ENCODE measurements at regions not wholly inside any gene's neighbourhood (a gene's known extent, or its start where the extent isn't known, plus 50 kb on each side); places are given as distances from the start of the nearest gene placed in this dataset.
"Not testable (repeated sequence)": the region's sequence is repeated elsewhere in the genome, so short reads cannot be mapped to it uniquely, and the experiment has no call there.

GRCh38 chr15:36008719-36009118, 462.8 kb upstream of the DPH6 start:
- DNase-seq, result no peak

GRCh38 chr15:36024031-36024688, 478.2 kb upstream of the DPH6 start:
- DNase-seq, result no peak

GRCh38 chr15:36026627-36027283, 480.8 kb upstream of the DPH6 start:
- DNase-seq, result no peak

- DNase-seq, result no peak
These were observed 483.7 kb upstream of the DPH6 start for GRCh38 chr15:36029606-36030210.

GRCh38 chr15:36039996-36040572, 494.1 kb upstream of the DPH6 start:
- no peak for DNase-seq

- DNase-seq, result not testable (repeated sequence)
These were observed 501.2 kb upstream of the DPH6 start for GRCh38 chr15:36047018-36047716.

- no peak for DNase-seq
These were observed 504.9 kb upstream of the DPH6 start for GRCh38 chr15:36050899-36051298.

GRCh38 chr15:36052641-36053040, 506.7 kb upstream of the DPH6 start:
- not testable (repeated sequence) for DNase-seq

- DNase-seq, result no peak
These were observed 507.8 kb upstream of the DPH6 start for GRCh38 chr15:36053746-36054145.

GRCh38 chr15:36059596-36059995, 513.6 kb upstream of the DPH6 start:
- no peak for DNase-seq

- DNase-seq, result no peak
These were observed 516.4 kb upstream of the DPH6 start for GRCh38 chr15:36062357-36062756.

GRCh38 chr15:36066757-36067156, 512.7 kb upstream of the CDIN1 start:
- no peak for DNase-seq

- DNase-seq, result no peak
These were observed 511.7 kb upstream of the CDIN1 start for GRCh38 chr15:36067483-36068274.

- DNase-seq, result no peak
These were observed 504.1 kb upstream of the CDIN1 start for GRCh38 chr15:36075333-36075732.

- DNase-seq, result no peak
These were observed 500.4 kb upstream of the CDIN1 start for GRCh38 chr15:36079021-36079420.

GRCh38 chr15:36080759-36081158, 498.7 kb upstream of the CDIN1 start:
- no peak for DNase-seq

- no peak for DNase-seq
These were observed 489.0 kb upstream of the CDIN1 start for GRCh38 chr15:36090286-36090946.

GRCh38 chr15:36106640-36107335, 472.6 kb upstream of the CDIN1 start:
- no peak for DNase-seq

- no peak for DNase-seq
These were observed 470.9 kb upstream of the CDIN1 start for GRCh38 chr15:36108541-36108940.

GRCh38 chr15:36109943-36110658, 469.3 kb upstream of the CDIN1 start:
- DNase-seq, result no peak

GRCh38 chr15:36110659-36110993, 468.8 kb upstream of the CDIN1 start:
- no peak for DNase-seq

All from left hindlimb (tissue), 1 donor.